LHCN-M2 (cell line): ENCODE measurements at regions not wholly inside any gene's neighbourhood (a gene's known extent, or its start where the extent isn't known, plus 50 kb on each side); places are given as distances from the start of the nearest gene placed in this dataset.
"Not testable (repeated sequence)": the region's sequence is repeated elsewhere in the genome, so short reads cannot be mapped to it uniquely, and the experiment has no call there.

Source experiments
- DNase-seq: peaks from one replicate; pipeline ENCODE4 v3.0.0-alpha.2; 2012; ENCODE audit warnings: low read depth

DNA sequence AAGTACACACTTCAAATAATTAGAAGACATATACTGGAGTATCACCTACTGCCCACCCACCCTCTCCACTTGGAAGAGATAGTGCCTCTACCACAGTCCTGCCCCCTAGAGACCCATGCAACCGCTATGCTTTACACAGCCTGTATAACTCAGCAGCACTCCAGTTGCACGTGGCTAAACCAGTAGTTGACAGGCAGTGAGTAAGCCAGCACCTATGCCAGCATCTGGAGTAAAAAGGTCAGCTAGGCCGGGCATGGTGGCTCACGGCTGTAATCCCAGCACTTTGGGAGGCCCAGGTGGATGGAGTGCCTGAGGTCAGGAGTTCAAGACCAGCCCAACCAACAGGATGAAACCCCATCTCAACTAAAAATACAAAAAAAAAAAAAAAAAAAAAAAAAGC is 356.4 kb downstream of the NR2F1-AS1 start:
- DNase-seq: no peak

DNA sequence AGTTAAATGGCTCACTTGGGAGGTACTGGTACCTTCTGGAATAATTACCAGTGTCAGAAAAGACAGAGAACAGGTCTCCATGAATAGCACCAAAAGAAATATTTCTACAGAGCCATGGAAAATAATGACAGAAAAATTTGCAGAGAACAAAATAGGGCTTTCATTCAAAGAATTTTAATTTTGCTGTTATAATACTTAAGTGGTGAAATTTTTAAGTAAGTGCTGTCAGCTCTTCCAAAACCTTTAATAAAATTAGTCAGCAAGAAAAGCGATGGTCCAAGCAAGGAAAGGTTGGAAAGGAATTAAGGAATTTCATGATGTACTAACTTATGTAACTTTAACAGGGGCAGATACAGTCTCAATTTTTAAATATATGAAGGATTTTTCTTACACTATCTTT is 359.2 kb downstream of the NR2F1-AS1 start:
- DNase-seq: no peak

DNA sequence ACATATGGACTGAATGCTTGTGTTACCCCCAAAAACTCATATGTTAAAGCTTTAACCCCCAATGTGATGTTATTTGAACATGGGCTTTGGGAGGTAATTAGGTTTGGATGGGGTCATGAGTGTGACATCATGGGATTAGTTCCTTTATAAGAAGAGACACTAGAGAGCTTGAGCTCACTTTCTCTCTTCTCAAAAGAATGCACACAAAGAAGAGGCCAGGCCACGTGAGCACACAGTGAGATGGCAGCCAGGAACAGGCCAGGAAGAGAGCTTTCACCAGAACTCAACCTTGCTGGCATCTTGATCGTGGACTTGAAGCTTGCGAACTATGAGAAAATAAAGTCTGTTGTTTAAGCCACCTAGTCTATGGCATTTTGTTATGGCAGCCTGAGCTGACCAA is 360.6 kb downstream of the NR2F1-AS1 start:
- no peak for DNase-seq

DNA sequence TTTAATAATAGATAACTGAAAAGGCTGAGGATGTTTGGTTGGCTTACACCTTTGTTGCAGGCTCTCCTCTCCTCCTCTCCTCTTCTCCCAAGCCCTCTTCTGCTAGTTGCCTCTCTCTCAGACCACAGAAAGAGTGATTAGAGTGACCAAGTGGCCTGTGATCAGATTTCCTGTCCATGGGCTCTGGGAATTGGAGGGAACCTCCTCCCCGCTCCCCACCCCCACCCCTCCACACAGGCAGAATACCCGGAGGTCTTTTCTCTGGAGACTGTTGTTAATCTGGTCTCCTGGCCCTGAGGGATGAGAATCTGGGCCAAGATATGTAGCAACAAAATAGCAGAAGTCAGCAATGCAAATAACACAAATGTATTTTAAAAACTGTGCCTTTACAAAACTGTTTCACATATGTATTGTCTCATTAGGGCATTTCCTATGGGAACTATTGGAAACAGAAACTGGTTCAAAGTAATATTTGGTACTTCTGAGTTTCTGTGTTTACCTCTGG is 361.3 kb downstream of the NR2F1-AS1 start:
- no peak for DNase-seq

DNA sequence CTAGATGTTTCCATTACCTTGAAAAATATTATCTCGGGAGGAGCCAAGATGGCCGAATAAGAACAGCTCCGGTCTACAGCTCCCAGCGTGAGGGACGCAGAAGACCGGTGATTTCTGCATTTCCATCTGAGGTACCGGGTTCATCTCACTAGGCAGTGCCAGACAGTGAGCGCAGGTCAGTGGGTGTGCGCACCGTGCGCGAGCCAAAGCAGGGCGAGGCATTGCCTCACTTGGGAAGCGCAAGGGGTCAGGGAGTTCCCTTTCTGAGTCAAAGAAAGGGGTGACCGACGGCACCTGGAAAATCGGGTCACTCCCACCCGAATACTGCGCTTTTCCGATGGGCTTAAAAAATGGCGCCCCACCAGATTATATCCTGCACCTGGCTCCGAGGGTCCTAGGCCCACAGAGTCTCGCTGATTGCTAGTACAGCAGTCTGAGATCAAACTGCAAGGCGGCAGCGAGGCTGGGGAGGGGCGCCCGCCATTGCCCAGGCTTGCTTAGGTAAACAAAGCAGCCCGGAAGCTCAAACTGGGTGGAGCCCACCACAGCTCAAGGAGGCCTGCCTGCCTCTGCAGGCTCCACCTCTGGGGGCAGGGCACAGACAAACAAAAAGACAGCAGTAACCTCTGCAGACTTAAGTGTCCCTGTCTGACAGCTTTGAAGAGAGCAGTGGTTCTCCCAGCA is 367.8 kb downstream of the NR2F1-AS1 start:
- DNase-seq: not testable (repeated sequence)

DNA sequence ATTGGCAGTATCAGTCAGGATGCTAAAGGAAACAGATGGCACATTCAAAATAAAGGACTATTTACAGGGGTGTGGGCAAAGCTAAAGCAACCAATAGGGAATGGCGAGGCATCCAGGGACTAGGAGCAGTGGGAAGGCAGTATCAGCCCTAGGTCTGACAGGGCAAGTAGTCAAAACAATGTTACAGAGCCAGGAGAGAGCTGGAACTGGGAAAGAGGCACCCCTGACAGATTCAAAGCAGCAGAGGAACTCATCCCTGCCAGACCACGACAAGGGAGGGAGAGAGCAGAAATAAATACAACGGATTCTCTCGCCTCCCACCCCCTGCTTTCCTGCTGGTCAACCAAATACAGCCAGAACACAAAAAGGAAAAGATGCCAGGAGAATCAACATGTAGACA is 371.5 kb downstream of the NR2F1-AS1 start:
- no peak for DNase-seq

DNA sequence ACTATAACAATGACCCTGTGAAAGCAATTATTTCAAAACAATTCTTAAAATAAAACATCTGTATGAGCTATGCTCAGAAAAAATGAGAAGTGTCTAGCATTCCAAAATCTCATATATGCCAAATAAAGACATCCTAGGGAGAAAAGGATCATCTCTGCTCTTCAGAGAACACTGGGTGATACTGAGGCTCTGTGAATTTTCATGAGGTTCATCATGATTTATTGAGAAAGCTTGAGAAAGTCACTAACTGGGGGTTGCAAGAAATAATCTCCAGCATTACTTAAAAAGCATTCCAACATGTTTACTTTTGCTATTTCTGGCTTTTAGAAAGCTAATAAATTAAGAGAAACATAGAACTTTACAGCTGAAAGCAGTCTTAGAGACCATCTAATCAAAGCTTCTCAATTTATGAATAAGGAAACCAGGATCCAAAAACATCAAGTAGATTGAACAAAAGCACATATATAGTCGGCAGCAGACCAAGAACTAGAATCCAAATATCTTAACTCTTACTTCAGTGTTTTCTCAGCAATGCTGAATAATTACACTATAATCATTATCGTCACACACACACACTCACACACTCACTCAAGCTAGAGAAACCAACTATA is 372.8 kb downstream of the NR2F1-AS1 start:
- DNase-seq: no peak

DNA sequence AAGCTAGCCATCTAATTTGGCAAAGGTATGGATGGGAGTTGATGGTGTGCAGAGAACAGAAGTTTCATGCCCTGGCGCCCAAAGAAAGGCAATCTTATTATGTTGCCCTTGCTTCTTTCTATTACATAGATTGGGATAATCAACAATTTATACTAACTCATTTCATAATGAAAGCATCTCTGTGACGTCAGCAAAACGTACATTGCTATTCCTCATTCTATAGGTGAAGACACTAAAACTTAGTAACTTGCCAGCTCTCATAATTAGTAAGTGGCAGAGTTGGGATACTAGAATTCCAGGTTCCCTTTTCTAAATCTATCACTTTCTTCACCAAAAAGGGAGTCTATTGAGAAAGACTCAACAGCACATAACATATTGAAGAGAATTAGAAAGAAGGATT is 374.8 kb downstream of the NR2F1-AS1 start:
- DNase-seq: no peak

DNA sequence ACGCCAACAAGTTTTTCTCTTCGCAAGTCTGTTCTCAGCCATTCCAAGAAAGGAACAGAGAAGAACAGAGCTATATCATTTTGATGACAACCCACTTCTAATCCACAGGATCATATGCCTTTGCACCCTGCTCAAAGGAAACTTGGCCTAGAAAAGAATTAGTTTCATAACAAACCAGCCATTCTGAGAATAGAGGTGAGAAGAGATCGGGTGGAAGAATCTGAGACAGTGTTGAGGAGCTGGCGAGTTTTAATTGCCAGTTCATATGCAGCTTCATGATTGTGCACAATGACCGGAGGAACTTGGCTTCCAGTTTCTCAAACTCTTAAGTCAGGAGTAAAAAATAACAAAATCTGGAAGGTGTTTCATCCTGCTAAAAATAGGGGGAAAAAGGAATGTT is 380.0 kb downstream of the NR2F1-AS1 start:
- DNase-seq: no peak

DNA sequence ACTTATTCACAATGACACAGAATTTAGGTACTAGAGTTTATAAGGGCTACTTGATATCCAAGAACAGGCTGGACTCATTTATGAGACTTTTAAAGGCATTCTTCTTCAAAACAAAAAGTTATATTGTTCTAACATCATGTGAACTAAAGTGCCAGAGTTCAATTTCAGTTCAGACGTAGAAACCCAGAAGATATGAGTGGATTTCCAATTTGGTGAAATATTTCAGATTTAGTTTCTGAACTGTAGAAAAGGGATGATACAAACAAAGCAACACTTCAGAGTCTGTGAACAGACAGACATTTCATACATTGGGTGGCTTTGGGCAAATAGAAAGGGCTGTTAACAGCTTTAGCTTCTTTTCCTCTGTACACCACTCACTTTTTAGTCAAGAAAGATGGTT is 384.0 kb downstream of the NR2F1-AS1 start:
- DNase-seq: no peak

DNA sequence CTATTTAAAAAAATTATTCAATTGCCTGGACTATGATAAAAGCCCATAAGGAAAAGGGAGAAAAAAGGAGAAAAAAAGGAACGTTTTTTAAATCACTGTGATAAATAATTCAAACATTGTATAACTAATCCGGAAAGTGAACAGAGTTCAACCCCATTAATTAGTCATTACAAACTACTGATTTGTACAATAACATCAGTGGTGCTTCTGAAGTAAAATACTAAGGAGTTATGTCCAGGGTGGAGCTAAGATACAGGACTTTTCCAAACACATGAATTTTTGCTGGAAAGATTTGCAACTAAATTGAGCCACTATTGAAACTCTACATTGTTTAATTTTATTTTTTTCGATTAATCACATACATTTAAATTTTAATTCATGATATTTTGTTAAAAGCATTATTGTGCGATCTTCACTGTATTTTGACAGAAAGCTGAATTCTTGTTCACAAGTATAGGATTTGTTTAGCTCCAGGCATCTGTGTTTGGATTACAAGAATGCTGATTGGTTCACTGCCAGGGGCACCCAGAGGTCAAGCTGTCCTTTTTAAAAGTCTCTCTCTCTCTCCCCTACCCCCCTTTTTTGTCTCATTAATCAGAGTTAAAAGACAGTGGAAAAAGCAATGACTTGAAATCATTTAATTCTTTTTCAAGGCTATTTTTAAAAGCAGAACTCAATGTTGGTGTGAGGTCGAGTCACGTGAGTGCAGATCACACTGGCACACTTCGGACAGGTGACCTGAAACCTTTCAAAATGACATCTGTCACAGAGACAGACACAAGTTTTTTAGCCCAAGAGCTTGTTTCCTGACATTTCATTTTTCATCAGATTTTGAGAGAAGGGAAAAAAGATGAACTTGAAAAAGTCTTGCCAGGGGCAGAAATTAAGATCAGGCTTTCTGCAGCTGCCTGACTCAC is 387.3 kb downstream of the NR2F1-AS1 start:
- peak; percentile 51 for DNase-seq

DNA sequence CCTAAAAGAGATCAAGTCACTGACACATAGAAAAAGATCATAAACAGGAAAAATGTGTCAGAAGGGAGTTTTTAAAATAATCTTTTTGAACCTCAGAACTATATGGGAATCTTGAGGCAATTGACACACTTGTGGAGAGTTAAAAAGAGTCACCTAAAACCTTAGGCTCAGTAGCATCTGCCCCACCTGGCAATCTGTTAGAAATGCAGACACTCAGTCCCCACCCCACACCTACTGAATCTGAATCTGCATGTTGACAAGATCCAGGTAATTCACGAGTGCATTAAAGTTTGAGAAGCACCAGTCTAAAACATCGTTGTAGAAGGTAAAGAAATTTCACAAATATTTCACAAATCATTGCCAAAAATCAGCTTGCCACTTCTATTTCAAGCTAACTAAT is 388.3 kb downstream of the NR2F1-AS1 start:
- no peak for DNase-seq

DNA sequence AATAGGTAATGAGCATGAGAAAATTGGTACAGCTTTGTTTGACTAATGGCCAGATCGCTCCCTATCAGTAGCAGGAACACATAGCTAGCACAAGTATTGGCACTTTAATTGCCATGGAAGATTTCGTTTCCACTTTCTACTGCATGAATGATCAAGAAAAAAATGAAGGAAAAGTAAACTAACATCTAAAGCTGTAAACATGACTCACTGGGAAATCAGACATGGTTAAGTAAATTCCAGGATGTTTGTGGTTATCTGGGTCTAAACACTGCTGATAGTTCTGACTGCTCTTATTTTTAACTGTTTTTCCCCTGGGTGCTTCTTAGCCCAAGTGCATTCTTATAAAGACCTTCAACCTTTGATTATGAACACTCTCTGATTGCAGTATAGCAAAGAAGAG is 388.9 kb downstream of the NR2F1-AS1 start:
- peak; percentile 94 for DNase-seq

DNA sequence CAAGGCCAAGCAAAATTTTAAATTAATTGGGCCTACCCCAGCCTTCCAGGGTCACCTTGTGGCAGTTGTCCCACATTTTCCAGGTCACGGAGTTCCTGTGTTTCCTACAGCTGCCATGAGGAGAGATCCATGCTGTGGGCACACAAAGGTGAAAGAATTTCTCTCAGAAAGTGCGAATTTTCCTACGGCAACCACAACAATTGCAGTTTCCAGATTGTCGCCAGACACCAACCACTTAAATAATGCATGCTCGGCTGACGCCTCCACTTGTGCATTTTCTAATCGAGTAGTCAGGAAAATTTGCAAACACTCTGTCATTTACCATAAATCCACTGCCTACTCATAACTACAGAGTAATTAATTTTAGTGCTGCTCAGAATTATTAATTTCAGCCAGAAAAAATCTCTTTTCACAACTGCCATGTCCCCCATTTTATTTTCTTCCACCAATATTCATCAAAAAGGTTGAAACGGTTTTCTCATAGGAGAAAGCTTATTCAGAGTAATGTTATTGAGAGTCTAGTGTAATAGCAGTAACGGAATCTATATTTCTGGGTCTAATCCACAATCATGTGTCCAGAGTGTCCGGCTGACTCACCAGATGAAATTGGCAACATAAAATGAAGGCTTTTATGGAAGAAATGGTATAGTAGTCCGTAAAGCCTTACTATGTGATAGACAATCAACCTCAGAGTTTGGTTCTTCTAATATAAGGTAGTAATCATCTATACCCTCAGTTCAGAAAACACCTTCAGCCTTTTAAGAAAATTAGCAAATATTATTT is 389.8 kb downstream of the NR2F1-AS1 start:
- DNase-seq: peak; percentile 12

DNA sequence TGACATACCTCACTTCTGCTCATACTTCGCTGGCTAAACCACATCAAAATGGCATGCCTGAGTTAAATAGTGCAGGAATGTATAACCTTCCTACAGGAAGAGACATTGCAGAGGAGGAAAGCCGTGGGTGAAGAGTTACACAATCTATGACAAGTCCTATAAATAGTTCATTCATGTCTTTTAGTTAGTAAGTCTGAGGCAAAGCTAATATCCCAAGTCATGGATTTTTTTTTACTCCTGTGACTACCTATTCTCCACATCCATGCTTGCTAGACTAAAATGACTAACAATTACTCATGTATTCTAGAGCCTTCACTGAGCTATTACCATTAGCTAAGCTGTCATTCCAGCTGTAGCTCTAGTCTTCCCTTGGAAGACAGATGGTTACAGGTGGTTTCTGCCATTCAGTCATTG is 391.3 kb downstream of the NR2F1-AS1 start:
- DNase-seq: peak; percentile 98

DNA sequence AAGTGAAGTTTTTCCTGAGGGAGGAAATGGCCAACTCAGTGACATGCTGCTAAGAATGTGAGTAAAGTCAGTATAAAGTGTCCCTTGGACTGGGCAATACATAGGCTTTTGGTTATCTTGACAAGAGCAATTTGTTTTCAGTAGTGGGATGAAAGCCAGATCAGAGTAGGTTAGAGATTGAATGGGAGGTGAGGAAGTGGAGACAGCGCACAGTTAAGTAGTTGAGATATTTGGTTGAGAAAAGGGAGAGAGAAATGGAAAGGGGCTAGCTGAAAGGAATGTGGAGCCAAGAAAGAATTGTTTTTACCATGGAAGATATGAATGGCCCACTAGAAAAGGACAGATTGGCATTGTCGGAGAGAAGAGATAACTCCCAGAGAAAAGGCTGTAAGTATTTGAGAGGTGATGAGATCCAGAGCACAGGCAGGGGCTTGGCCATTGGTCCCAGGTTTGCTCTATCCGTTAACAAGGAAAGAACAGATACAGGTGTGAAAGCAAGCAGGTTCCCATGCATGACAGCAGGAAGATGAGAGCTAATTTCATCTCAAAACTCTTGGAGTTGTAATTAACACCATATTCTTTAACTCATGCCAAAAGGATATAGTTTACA is 392.0 kb downstream of the NR2F1-AS1 start:
- no peak for DNase-seq

DNA sequence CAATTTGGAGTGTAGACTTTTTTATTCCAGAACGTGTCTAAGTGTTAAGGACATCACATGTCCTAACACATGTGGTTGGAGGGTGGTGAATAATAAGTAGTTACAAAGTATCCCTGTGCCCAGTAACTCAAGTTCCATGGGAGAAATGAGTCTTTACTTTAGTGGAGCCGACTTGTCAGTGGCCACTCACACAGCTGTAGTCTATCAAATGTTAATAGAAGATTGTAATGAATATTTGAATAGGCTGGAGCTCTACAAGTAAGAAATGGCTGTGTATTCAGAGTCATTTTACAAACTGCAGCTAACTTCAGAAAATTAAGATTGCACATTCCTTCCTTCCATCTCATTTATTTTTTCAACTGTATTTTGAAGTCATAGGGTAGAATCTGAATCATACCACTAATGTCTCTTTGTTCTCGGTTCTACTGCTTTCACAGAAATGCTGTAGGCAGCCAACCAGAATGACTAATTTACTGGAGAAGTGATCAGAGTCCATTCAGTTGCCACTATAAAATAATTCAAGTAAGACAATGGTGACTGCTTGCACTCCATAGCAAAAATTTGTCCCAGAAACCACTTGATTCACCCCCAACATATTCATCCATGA is 394.8 kb downstream of the NR2F1-AS1 start:
- peak; percentile 92 for DNase-seq

DNA sequence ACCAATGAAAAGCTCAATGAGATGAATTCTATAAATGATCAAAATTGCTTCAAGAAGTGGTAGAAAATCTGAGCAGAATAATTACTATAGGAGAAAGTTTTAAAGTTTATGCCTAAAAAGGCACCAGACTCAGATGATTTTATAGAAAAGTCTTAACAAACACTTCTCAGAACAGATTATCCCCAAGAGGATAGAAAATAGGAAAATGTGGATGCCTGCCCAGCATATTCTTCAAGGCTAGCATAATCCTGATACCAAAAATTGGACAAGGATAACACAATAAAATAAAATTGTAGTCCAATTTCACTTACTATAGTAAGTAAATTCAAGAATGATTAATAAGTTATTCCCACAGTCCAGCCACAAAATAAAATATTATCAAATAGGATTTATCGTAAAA is 397.0 kb downstream of the NR2F1-AS1 start:
- DNase-seq: no peak

DNA sequence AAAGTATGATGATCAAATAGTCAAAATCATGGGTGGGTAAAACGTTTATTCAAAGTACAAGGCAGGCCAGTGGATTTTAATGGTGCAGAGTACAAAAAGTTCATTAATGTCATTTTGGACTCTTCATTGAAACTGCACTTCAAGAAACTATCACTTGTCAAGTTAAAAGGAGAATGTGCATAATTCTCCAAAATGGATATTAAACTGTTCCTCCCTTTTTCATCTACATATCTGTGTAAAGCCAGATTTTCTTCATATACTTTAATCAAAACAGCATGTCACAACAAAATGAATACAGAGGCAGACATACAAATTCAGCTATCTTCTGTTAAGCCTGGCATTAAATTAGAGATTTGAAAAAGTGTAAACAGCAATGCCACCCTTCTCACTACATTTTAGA is 401.6 kb downstream of the NR2F1-AS1 start:
- DNase-seq: no peak

DNA sequence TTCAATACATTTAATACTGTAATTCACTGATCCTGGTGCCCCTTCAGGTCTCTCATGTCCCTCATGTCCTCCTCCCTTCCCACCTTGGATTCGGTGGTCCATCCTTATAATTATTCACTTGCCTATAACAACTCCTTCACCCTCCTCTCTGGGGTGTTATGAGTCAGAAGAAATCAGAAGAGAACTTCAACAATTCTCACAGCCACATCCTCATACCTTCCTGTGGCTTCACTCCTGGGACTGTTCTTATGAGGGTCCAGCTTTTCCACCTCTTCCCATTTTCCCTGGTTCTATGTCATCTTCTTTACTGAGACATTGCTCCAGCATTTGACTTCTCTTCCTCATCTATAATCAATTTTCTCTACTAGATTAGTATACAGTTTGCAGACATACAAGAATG is 406.1 kb downstream of the NR2F1-AS1 start:
- no peak for DNase-seq

DNA sequence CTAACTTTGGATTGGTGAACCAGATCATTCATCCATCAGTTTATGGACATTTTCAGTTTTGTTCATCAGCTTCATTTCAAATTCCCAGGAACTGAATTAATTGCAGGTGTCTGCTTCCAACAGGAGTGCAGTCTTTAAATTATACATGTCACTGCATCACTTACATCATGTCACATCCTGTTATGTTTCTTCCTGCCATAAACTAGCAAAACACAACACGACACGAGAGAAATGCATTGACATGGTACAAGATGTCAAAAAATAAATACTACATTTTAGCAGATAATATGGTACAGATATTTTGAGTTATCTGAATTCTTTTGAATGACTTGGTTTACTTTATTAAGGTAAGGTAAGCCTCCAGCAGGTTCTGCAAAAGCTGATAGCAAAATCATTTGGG is 415.5 kb downstream of the NR2F1-AS1 start:
- no peak for DNase-seq
